Ecto neural progenitor cell (in vitro differentiated cells): ENCODE measurements at regions not wholly inside any gene's neighbourhood (a gene's known extent, or its start where the extent isn't known, plus 50 kb on each side); places are given as distances from the start of the nearest gene placed in this dataset.
"Not testable (repeated sequence)": the region's sequence is repeated elsewhere in the genome, so short reads cannot be mapped to it uniquely, and the experiment has no call there.

Experiments
- DNase-seq: peaks from one replicate; pipeline ENCODE4 v3.0.0-alpha.2; 2018; ENCODE audit warnings: low spot score

GRCh38 chr18:22566703-22567420, 149.1 kb upstream of the CTAGE1 start:
- DNase-seq: no peak

GRCh38 chr18:22567794-22568193, 150.1 kb upstream of the CTAGE1 start:
- no peak for DNase-seq

GRCh38 chr18:22570492-22570891, 152.8 kb upstream of the CTAGE1 start:
- no peak for DNase-seq

- no peak for DNase-seq
Measured at GRCh38 chr18:22572341-22572740, 154.6 kb upstream of the CTAGE1 start.

- no peak for DNase-seq
Measured at GRCh38 chr18:22579271-22579670, 161.6 kb upstream of the CTAGE1 start.

- DNase-seq: no peak
Measured at GRCh38 chr18:22585333-22585732, 167.6 kb upstream of the CTAGE1 start.

- DNase-seq: no peak
Measured at GRCh38 chr18:22585821-22586220, 168.1 kb upstream of the CTAGE1 start.

- no peak for DNase-seq
Measured at GRCh38 chr18:22591222-22591621, 173.5 kb upstream of the CTAGE1 start.

- DNase-seq: no peak
Measured at GRCh38 chr18:22594155-22594690, 176.5 kb upstream of the CTAGE1 start.

GRCh38 chr18:22601481-22601880, 183.8 kb upstream of the CTAGE1 start:
- no peak for DNase-seq

- not testable (repeated sequence) for DNase-seq
Measured at GRCh38 chr18:22602456-22602855, 184.7 kb upstream of the CTAGE1 start.

GRCh38 chr18:22603902-22604301, 186.2 kb upstream of the CTAGE1 start:
- no peak for DNase-seq

- no peak for DNase-seq
Measured at GRCh38 chr18:22604390-22604985, 186.8 kb upstream of the CTAGE1 start.

- DNase-seq: no peak
Measured at GRCh38 chr18:22604986-22605421, 187.3 kb upstream of the CTAGE1 start.

- no peak for DNase-seq
Measured at GRCh38 chr18:22605736-22606135, 188.0 kb upstream of the CTAGE1 start.

- no peak for DNase-seq
Measured at GRCh38 chr18:22606563-22607283, 189.0 kb upstream of the CTAGE1 start.

- no peak for DNase-seq
Measured at GRCh38 chr18:22607284-22607635, 189.5 kb upstream of the CTAGE1 start.

- DNase-seq: no peak
Measured at GRCh38 chr18:22608847-22609246, 191.1 kb upstream of the CTAGE1 start.

- no peak for DNase-seq
Measured at GRCh38 chr18:22609642-22610041, 191.9 kb upstream of the CTAGE1 start.

- no peak for DNase-seq
Measured at GRCh38 chr18:22613058-22613690, 195.5 kb upstream of the CTAGE1 start.

GRCh38 chr18:22613788-22614187, 196.1 kb upstream of the CTAGE1 start:
- DNase-seq: no peak

- DNase-seq: no peak
Measured at GRCh38 chr18:22623513-22623912, 205.8 kb upstream of the CTAGE1 start.

- no peak for DNase-seq
Measured at GRCh38 chr18:22624176-22624575, 206.5 kb upstream of the CTAGE1 start.
